Ishikawa (cell line): ENCODE measurements at regions not wholly inside any gene's neighbourhood (a gene's known extent, or its start where the extent isn't known, plus 50 kb on each side); places are given as distances from the start of the nearest gene placed in this dataset.

Experiments
- CREB1 ChIP-seq: IDR thresholded peaks from 2 replicates; pipeline ENCODE4 v1.6.1; 2012; ENCODE audit warnings: low read depth
- EP300 ChIP-seq: IDR thresholded peaks from 2 replicates; pipeline ENCODE4 v1.6.1; 2012; ENCODE audit warnings: borderline replicate concordance
- RAD21 ChIP-seq: IDR thresholded peaks from 2 replicates; pipeline ENCODE4 v1.6.1; 2012; ENCODE audit warnings: low read depth
- TAF1 ChIP-seq: IDR thresholded peaks from 2 replicates; pipeline ENCODE4 v1.6.1; 2012; ENCODE audit warnings: low read depth, mild to moderate bottlenecking

DNA sequence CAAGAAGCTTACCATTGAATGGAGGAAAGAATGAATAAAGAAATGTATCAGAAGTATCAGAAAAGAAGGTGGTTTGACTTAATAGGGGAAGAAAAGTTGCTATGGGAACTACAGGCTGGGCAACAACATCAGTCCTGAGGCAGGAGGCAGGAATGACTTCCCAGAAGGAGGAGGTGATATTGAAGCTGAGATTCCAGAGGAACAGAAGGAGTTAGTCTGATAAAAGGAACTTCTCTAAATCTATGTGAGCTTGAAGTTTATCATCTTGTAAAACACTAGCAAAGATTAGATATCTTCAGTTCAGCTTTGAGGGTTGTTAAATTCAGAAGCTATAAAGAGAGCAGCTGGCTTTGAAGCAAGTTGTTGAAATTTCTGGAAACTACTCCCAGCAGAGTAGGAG, 213.3 kb upstream of the THRB start:
- TF ChIP-seq TAF1 (no peak), EP300 (no peak), RAD21 (no peak), CREB1 (no peak)
